Loucy (cell line): ENCODE measurements at regions not wholly inside any gene's neighbourhood (a gene's known extent, or its start where the extent isn't known, plus 50 kb on each side); places are given as distances from the start of the nearest gene placed in this dataset.

Source experiments
- H2AFZ ChIP-seq: fragments of 200-600 bp; sonication (generic); 2 replicates; pipeline ENCODE4 v1.6.0; 2016; ENCODE audit warnings: antibody characterized with exemption, mild to moderate bottlenecking, low read length, moderate library complexity
- H3F3A ChIP-seq: fragments of 200-600 bp; 2 replicates; pipeline ENCODE4 v1.6.0; 2016; ENCODE audit warnings: antibody characterized with exemption, low read depth, mild to moderate bottlenecking
- H3K27me3 ChIP-seq: fragments of 200-600 bp; sonication (generic); 2 replicates; pipeline ENCODE4 v1.6.1; 2014; ENCODE audit warnings: low read length, mild to moderate bottlenecking; ENCODE audit not compliant: insufficient read depth, poor library complexity, severe bottlenecking
- H3K36me3 ChIP-seq: fragments of 200-600 bp; sonication (generic); 2 replicates; pipeline ENCODE4 v1.6.1; 2016; ENCODE audit warnings: low read length; ENCODE audit not compliant: insufficient read depth
- H3K4me1 ChIP-seq: fragments of 200-600 bp; sonication (generic); 2 replicates; pipeline ENCODE4 v1.5.1; 2014; ENCODE audit warnings: low read length, mild to moderate bottlenecking; ENCODE audit not compliant: insufficient read depth, poor library complexity, severe bottlenecking
- H3K4me2 ChIP-seq: fragments of 200-600 bp; sonication (generic); 2 replicates; pipeline ENCODE4 v1.6.0; 2014; ENCODE audit warnings: antibody characterized with exemption, low read length, low read depth, mild to moderate bottlenecking; ENCODE audit not compliant: poor library complexity, severe bottlenecking
- H3K4me3 ChIP-seq: fragments of 200-600 bp; sonication (generic); 2 replicates; pipeline ENCODE4 v1.5.1; 2014; ENCODE audit warnings: low read length, mild to moderate bottlenecking, mixed read lengths; ENCODE audit not compliant: poor library complexity, severe bottlenecking
- H3K79me2 ChIP-seq: fragments of 200-600 bp; sonication (generic); 2 replicates; pipeline ENCODE4 v1.6.1; 2014; ENCODE audit warnings: low read length; ENCODE audit not compliant: insufficient read depth
- H3K9ac ChIP-seq: fragments of 200-600 bp; sonication (generic); 2 replicates; pipeline ENCODE4 v1.6.0; 2014; ENCODE audit warnings: mild to moderate bottlenecking, low read depth, low read length, moderate library complexity; ENCODE audit not compliant: poor library complexity, severe bottlenecking
- H3K9me2 ChIP-seq: fragments of 200-600 bp; sonication (generic); replicated peaks from 2 replicates; pipeline ENCODE4 v1.6.1; 2016; ENCODE audit warnings: low read depth, low read length, mixed read lengths
- H3K9me3 ChIP-seq: fragments of 200-600 bp; sonication (generic); 2 replicates; pipeline ENCODE4 v1.6.1; 2014; ENCODE audit warnings: mild to moderate bottlenecking, antibody characterized with exemption, low read length, low read depth; ENCODE audit not compliant: insufficient read depth
- H4K20me1 ChIP-seq: fragments of 200-600 bp; sonication (generic); 2 replicates; pipeline ENCODE4 v1.6.0; 2014; ENCODE audit warnings: antibody characterized with exemption, low read length, mild to moderate bottlenecking; ENCODE audit not compliant: insufficient read depth, poor library complexity, severe bottlenecking
- CTCF ChIP-seq: fragments of 200-600 bp; sonication (generic); conservative IDR thresholded peaks from 2 replicates; pipeline ENCODE4 v1.5.1; 2014; ENCODE audit warnings: mild to moderate bottlenecking, antibody characterized with exemption, low read length
- EZH2phosphoT487 ChIP-seq: fragments of 200-600 bp; IDR thresholded peaks from 2 replicates; pipeline ENCODE4 v1.6.1; 2018; ENCODE audit warnings: antibody characterized with exemption, mild to moderate bottlenecking, moderate library complexity, borderline replicate concordance

- Histone ChIP-seq H3K79me2 (no peaks in the 10 kb centered on the region), H3K9me3 (no peaks in the 10 kb centered on the region), H3K4me2 (no peak overlapping the region), H3K27me3 (no peaks in the 10 kb centered on the region), H2AFZ (peak overlapping the region; percentile 7; the same call in 1 of the 2 replicates), H4K20me1 (no peaks in the 10 kb centered on the region), H3F3A (no peaks in the 10 kb centered on the region), H3K4me3 (no peak overlapping the region), H3K9ac (no peak overlapping the region), H3K36me3 (no peaks in the 10 kb centered on the region), H3K9me2 (no peaks in the 10 kb centered on the region), H3K4me1 (no peaks in the 10 kb centered on the region)
- no peak for TF ChIP-seq EZH2phosphoT487
- peak; percentile 82 for TF ChIP-seq CTCF
These were observed 58.7 kb upstream of the PABPC3 start for GRCh38 chr13:25037057-25037813.

- no peaks in the 10 kb centered on the region for H3K36me3 ChIP-seq
- no peaks in the 10 kb centered on the region for H4K20me1 ChIP-seq
- H2AFZ ChIP-seq = no peak overlapping the region
- no peak overlapping the region for H3K4me2 ChIP-seq
- no peak overlapping the region for H3K4me3 ChIP-seq
- no peaks in the 10 kb centered on the region for H3K9me2 ChIP-seq
- no peaks in the 10 kb centered on the region for H3K79me2 ChIP-seq
- H3F3A ChIP-seq = no peaks in the 10 kb centered on the region
- H3K27me3 ChIP-seq = peaks cover 5% of the 10 kb centered on the region
- H3K9me3 ChIP-seq = no peaks in the 10 kb centered on the region
- H3K9ac ChIP-seq = no peak overlapping the region
- H3K4me1 ChIP-seq = no peaks in the 10 kb centered on the region
- TF ChIP-seq EZH2phosphoT487 (no peak), CTCF (no peak)
These were observed 53.6 kb upstream of the PABPC3 start for GRCh38 chr13:25042151-25042865.

GRCh38 chr13:25044071-25044470 is 51.9 kb upstream of the PABPC3 start:
- Histone ChIP-seq H3K4me1 (no peaks in the 10 kb centered on the region), H4K20me1 (no peaks in the 10 kb centered on the region), H3K9ac (no peak overlapping the region), H3K9me2 (no peaks in the 10 kb centered on the region), H3K4me2 (no peak overlapping the region), H3K4me3 (no peak overlapping the region), H3F3A (no peaks in the 10 kb centered on the region), H3K27me3 (peaks cover 5% of the 10 kb centered on the region), H3K36me3 (no peaks in the 10 kb centered on the region), H3K9me3 (no peaks in the 10 kb centered on the region), H2AFZ (no peak overlapping the region), H3K79me2 (no peaks in the 10 kb centered on the region)
- TF ChIP-seq CTCF (no peak), EZH2phosphoT487 (no peak)
